ENCODE measurements at regions not wholly inside any gene's neighbourhood (a gene's known extent, or its start where the extent isn't known, plus 50 kb on each side); places are given as distances from the start of the nearest gene placed in this dataset.

DNA sequence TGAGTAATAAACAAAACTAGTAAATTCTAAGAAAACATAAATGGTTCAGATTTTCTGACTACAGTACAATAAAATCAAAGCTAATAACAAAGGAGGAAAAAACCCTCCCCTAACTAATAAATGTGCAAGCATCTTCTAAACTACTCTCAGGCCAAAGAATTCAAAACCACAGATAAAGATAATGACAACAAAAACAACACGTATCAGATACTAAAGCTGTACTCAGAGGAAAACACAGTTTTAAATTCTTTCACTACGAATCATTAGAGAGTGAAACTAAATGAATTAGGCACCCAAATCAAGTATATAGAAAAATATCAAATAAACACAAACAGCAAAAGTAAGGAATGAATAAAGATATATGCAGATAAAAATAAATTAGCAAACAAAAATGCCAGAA lies 200.9 kb downstream of the TEX36 start:
- Histone ChIP-seq H3K36me3 (ENCODE audit: control insufficient read depth in 2 of 2, extremely low read depth in 1 of 2, insufficient read depth in 2 of 2, low read length in 2 of 2) (no peaks in the 10 kb centered on the region), H3K9ac (replicated peaks; ENCODE audit: extremely low read depth, insufficient read depth, low read length) (no peak overlapping the region), H2AFZ (ENCODE audit: low read depth, low read length) (no peak overlapping the region), H3K9me1 (replicated peaks; ENCODE audit: control insufficient read depth, extremely low read depth, insufficient read depth, low read length) (no peaks in the 10 kb centered on the region), H3K79me2 (ENCODE audit: control insufficient read depth, insufficient read depth, low read length) (no peaks in the 10 kb centered on the region), H4K20me1 (replicated peaks; ENCODE audit: control insufficient read depth, extremely low read depth, insufficient read depth, low read length) (no peaks in the 10 kb centered on the region), H3K9me3 (replicated peaks; ENCODE audit: control insufficient read depth, insufficient read depth, low read length) (no peaks in the 10 kb centered on the region), H3K27ac (ENCODE audit: insufficient read depth, low read depth, low read length) (no peak overlapping the region), H3K4me3 (replicated peaks in 1 of 3; ENCODE audit: insufficient read depth in 1 of 3, low read depth in 1 of 3, low read length in 3 of 3) (no peak overlapping the region), H3K4me1 (ENCODE audit: control insufficient read depth, extremely low read depth, insufficient read depth, low read length) (no peaks in the 10 kb centered on the region), H3K27me3 (ENCODE audit: control insufficient read depth in 2 of 2, insufficient read depth in 2 of 2, low read length in 2 of 2) (peaks cover 0 to 2% of the 10 kb centered on the region in 2 experiments), H3K4me2 (ENCODE audit: insufficient read depth, low read length) (no peak overlapping the region)
- intact Hi-C loops (cut with micrococcal nuclease), result no loop called here
- BruUV-seq (replicated peaks), result no TSS peak
- TF ChIP-seq, protein P1, sequence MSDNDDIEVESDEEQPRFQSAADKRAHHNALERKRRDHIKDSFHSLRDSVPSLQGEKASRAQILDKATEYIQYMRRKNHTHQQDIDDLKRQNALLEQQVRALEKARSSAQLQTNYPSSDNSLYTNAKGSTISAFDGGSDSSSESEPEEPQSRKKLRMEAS (IDR thresholded peaks at IDR 0.05; ENCODE audit: insufficient read depth, insufficient read length), result no peak
- TF ChIP-seq GATA2 (IDR thresholded peaks at IDR 0.05; ENCODE audit: insufficient read depth, insufficient read length, low read depth, low read length), result peak; percentile 46
- dilution Hi-C loops (cut with MboI; ENCODE audit: extremely low pct_ligation_motif_present, low sequenced_read_pairs), result no loop called here
- POLR2A ChIA-PET, result no interaction called here
- DNase-seq (ENCODE audit: low read depth, low spot score), result no peak
- CTCF ChIA-PET, result interaction anchor here (0.8 kb wide), 1 partner anchor 9 kb away, joined by 3 read pairs; no protein-coding TSS in a partner anchor
- FAIRE-seq, result no peak

DNA sequence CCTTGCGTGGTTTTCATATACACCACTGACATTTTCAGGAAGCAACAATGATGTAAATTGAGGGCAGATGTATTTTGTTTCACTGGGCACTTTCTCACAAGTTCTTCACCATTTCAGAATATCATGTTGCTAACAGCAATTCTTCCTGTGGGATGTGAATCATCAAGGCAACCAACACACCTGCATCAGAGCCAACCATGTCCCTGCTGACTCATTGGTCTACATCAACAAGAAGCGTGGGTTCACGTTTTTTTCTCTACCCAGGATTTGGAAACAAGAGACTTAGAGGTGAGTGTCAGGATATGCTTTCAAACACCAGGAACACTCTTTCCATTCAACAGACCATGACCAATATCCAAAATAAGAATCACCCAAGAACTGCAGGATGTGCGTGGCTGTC lies 203.9 kb downstream of the TEX36 start:
- dilution Hi-C loops (cut with MboI; ENCODE audit: extremely low pct_ligation_motif_present, low sequenced_read_pairs), result no loop called here
- Histone ChIP-seq H3K9ac (replicated peaks; ENCODE audit: extremely low read depth, insufficient read depth, low read length) (no peak overlapping the region), H3K4me1 (ENCODE audit: control insufficient read depth, extremely low read depth, insufficient read depth, low read length) (no peaks in the 10 kb centered on the region), H3K9me1 (replicated peaks; ENCODE audit: control insufficient read depth, extremely low read depth, insufficient read depth, low read length) (no peaks in the 10 kb centered on the region), H4K20me1 (replicated peaks; ENCODE audit: control insufficient read depth, extremely low read depth, insufficient read depth, low read length) (no peaks in the 10 kb centered on the region), H3K79me2 (ENCODE audit: control insufficient read depth, insufficient read depth, low read length) (no peaks in the 10 kb centered on the region), H3K4me2 (ENCODE audit: insufficient read depth, low read length) (no peak overlapping the region), H2AFZ (ENCODE audit: low read depth, low read length) (no peak overlapping the region), H3K27ac (ENCODE audit: insufficient read depth, low read depth, low read length) (no peak overlapping the region), H3K4me3 (replicated peaks in 1 of 3; ENCODE audit: insufficient read depth in 1 of 3, low read depth in 1 of 3, low read length in 3 of 3) (no peak overlapping the region), H3K36me3 (ENCODE audit: control insufficient read depth in 2 of 2, extremely low read depth in 1 of 2, insufficient read depth in 2 of 2, low read length in 2 of 2) (no peaks in the 10 kb centered on the region), H3K9me3 (replicated peaks; ENCODE audit: control insufficient read depth, insufficient read depth, low read length) (no peaks in the 10 kb centered on the region), H3K27me3 (ENCODE audit: control insufficient read depth in 2 of 2, insufficient read depth in 2 of 2, low read length in 2 of 2) (peaks cover 0 to 2% of the 10 kb centered on the region in 2 experiments)
- intact Hi-C loops (cut with micrococcal nuclease), result no loop called here
- BruUV-seq (replicated peaks), result no TSS peak
- DNase-seq (ENCODE audit: low read depth, low spot score), result peak; percentile 58
- no peak for FAIRE-seq
- TF ChIP-seq FOS (IDR thresholded peaks at IDR 0.05; ENCODE audit: borderline replicate concordance, insufficient read depth, low read length) (peak; percentile 74), POLR2AphosphoS5 (IDR thresholded peaks at IDR 0.05; ENCODE audit: insufficient read depth, low read depth, low read length) (no peak)
- CTCF ChIA-PET, result no interaction called here
- POLR2A ChIA-PET, result no interaction called here
